Myocyte (in vitro differentiated cells): ENCODE measurements at regions not wholly inside any gene's neighbourhood (a gene's known extent, or its start where the extent isn't known, plus 50 kb on each side); places are given as distances from the start of the nearest gene placed in this dataset.

Experiments used
- DNase-seq: peaks from one replicate; pipeline ENCODE4 v3.0.0-alpha.2; 2012; ENCODE audit warnings: low read depth

- no peak for DNase-seq
These were observed 109.8 kb upstream of the HNRNPU start for GRCh38 chr1:244974106-244974505.

- no peak for DNase-seq
These were observed 107.3 kb upstream of the HNRNPU start for GRCh38 chr1:244971552-244972216.

DNA sequence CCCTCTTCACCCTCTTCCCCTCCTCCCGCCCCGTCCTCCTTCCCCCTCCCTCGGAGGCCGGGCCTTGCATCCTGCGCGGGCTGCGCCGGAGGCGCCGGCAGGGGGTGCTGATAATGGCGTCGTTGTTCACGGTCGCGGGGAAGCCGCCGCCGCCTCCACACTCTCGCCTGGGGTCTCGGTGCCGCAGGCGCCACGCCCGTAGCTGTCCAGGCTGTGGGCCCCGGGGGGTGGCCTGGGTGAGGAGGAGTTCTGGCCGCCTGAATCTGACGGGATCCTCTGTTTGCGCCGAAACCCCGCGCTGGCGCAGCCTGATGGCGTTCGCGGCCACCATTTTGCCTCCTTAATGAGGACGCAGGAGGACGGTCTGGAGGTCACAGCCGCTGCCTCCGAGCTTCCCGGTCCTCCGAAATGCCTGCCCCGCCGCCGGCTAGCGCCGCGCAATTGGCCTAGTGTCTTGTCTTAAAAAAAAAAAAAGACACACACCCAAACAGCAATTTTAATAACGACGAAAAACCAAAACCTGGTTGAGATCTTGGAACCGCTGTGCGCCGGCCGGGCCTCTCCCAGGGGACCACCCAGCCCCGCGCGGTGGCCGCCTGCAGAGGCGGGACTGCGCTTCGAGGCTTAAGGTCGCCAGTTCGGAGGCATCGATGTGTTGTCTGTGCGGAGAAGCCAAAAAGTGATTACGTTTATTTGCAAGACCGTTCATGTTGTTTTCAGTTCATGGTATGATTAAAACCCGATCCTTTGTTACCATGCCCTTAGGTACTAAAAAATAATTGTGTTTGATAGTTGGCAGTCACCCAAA, 106.6 kb upstream of the HNRNPU start:
- peak; percentile 97 for DNase-seq

GRCh38 chr1:244970236-244970743, 105.9 kb upstream of the HNRNPU start:
- DNase-seq: peak; percentile 81

- peak; percentile 92 for DNase-seq
These were observed 105.3 kb upstream of the HNRNPU start for GRCh38 chr1:244969355-244970235.

DNA sequence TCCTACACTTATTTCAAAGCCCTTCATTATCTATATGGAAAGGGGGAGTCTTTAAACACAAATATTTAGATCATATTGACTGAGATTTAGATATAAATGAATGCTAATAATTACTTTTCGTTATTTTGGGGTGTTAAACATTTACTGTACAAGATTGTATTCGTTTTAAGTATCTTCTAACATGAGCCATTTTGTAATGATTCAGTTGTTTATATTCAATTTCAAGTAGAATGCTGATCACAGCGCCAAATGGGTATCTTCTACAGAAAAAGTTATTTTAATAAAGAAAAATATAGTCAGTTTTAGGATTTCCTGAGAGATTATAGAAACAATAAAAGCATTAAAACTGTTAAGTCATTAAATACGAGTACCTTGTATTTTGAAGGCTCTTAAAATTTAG, 104.5 kb upstream of the HNRNPU start:
- DNase-seq: no peak

- DNase-seq: no peak
These were observed 104.1 kb upstream of the HNRNPU start for GRCh38 chr1:244968471-244968871.

GRCh38 chr1:244967159-244967558, 102.8 kb upstream of the HNRNPU start:
- no peak for DNase-seq

DNA sequence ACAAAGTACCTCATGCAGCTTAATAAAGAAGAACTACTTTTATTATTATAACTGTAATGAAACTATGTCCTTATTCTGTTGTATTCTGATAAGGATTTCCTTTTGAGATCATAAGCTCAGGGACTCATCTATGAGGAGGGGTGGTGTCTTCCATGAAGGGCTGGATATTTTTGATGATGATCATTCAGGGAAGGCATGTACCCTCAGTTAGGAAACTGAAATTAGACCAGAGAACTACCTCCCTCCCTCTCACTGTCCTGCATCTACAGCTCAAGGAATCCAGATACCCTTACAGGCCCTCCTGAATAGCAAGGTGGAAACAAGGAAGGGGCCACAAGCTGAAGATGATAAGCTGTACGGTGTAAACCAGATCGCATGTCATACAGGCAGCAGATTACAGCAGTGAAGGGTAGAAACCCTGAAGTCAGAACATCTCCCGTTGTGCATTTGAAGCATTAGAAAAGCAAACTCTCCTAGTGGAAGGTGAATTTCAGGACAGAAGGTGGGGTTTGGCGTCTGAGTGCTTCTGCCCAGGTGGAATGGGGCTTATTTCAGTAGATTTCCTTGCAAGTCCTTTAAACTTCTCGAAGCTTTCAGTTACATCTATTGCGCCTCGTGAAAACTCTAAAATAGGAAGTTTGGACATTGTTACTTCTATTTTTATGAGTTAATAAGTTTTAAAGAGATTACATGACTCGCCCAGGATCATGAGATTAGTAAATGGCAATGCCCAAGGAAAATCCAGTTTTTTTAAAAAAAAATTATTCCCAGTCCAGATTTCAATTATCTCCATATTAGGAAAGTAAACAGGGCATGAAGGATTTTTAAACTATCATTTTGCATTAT, 101.1 kb upstream of the HNRNPU start:
- DNase-seq: peak; percentile 50

DNA sequence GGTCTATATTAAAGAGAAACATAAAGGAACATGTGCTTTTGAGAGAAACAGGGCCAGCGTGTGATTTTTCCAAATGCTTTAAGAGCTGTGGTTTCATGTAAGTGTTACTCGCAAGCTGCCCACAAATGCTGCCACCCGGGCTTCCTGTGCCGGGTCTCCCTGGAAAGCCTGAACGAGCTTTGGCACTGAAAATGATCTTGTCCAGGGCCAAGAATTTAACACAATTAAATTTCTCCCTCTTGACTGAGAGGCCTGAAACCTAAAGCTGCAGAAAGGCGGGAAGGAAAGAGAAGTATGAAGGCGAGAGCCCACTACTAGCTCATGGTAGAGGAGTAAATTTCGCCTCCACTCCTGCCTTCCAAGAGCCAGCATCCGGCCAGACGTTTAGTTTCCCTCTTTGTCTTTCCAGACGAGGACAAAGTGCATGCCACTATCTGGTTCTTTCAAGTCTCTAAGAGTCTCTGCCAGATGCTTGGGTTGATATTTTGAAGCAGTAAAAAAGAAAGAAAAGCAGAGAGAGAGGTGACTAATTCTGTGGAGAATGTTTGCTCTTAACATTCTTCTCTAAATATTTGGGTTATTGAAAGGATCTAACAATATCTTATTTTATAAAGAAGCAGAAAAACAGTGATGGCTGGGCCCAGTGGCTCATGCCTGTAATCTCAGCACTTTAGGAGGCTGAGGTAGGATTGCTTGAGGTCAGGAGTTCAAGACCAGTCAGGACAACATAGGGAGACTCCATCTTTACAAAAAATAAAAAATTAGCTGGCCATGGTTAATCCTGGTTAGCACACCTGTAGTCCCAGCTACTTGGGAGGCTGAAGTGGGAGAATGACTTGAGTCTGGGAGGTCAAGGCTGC, 100.0 kb upstream of the HNRNPU start:
- peak; percentile 64 for DNase-seq

GRCh38 chr1:244963231-244963826, 99.0 kb upstream of the HNRNPU start:
- no peak for DNase-seq

GRCh38 chr1:244962130-244962529, 97.8 kb upstream of the HNRNPU start:
- peak; percentile 53 for DNase-seq

DNA sequence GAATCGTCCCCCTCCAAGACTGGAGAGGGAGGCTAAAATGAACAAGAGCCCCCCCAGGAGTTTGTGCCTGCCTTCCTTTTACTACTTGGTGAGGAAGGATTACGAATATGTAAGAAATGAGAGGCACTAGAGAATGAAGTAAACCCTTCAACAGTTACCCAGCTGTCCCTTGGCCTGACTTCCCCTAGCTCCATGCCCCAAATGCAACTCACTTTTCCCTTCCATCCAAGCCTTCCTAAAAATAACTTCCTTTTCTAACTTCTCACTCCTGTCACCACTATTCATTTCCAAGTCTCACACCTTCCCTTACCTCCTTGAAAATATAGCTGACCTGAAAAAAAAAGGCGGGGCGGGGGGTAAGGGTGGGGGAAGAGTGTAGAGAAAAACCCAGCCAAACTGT, 96.6 kb upstream of the HNRNPU start:
- DNase-seq: no peak

DNA sequence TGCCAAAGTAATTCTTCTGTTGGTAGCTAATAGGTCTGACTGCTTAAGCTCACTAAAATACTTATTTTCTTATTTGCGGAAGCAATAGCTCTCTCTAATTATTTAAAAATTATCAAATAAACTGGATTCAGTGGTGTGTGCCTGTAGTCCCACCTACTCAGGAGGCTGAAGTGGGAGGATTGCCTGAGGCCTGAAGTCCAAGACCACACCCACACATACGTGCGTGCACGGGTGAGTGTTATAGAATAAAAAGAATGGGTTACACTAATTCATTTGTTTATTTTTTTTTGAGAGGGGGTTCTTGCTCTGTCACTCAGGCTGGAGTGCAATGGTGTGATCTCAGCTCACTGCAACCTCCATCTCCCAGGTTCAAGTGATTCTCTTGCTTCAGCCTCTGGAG, 94.2 kb upstream of the HNRNPU start:
- no peak for DNase-seq

- DNase-seq: no peak
These were observed 93.2 kb upstream of the HNRNPU start for GRCh38 chr1:244957525-244957924.

DNA sequence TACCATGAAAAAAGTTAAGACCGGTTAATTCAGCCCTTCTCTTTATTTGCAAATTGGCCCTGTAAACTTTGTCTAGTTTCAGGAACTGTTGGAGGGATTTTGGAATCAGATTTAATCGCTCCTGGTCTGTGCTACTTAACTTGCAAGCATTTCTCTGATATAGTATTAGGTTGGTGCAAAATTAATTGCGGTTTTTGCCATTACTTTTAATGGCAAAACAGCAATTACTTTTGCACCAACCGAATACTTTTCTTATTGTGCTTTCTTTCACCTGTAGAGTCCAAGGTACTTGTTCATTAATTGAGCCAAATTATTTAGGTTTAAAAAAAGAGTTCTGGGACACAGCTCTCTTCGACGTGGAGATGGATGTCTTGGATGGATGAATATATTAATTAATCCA, 92.8 kb upstream of the HNRNPU start:
- no peak for DNase-seq

DNA sequence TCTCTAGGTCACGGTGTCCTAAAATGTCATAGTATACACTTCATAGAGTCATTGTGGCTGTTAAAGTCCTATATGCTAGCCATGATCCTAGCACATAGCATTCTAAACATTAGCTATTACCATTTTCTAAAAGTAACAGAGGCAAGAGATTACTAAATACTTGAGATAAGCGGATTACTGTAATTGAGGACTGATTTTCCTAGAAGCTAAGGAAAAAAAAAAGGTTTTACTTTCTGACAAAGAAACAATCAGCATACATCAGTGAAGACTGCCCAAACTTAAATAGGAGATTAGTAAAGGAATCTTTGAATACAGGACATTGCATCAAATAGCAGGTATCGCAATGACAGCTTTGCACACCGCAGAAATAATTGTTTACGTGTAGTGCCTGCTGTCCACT, 91.3 kb upstream of the HNRNPU start:
- no peak for DNase-seq

DNA sequence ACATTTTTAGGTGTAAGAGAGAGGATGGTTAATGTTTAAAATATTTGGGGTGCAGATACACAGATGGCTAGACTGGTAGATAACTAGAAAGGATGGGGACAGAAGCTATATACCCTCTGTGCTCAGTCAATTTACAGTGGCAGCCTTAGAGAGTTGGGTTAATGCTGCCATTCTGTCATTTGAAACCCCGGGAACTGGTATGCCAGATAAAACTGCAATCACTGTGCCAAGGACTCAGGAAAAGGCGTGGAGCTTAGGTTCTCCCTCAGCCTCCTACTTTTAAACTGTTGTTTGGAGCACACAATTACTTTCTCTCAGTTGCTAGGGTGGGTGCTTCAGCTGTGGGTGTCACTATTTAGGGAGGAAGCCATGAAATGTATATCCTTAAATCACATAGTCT, 90.0 kb upstream of the HNRNPU start:
- DNase-seq: peak; percentile 9

- DNase-seq: peak; percentile 40
These were observed 89.6 kb upstream of the HNRNPU start for GRCh38 chr1:244953901-244954300.
